Stimulated activated CD8-positive, alpha-beta memory T cell treated with anti-CD3 and anti-CD28 coated beads, Interleukin-7, amount 100 ng/mL, for 4 hours (primary cell): ENCODE measurements at regions not wholly inside any gene's neighbourhood (a gene's known extent, or its start where the extent isn't known, plus 50 kb on each side); places are given as distances from the start of the nearest gene placed in this dataset.
"Not testable (repeated sequence)": the region's sequence is repeated elsewhere in the genome, so short reads cannot be mapped to it uniquely, and the experiment has no call there.

ENCODE experiments used
- DNase-seq, 2 donors: peaks; one replicate each; pipeline ENCODE4 v3.0.0-alpha.2; 2020; ENCODE audit warnings: low read depth in 2 of 2

DNA sequence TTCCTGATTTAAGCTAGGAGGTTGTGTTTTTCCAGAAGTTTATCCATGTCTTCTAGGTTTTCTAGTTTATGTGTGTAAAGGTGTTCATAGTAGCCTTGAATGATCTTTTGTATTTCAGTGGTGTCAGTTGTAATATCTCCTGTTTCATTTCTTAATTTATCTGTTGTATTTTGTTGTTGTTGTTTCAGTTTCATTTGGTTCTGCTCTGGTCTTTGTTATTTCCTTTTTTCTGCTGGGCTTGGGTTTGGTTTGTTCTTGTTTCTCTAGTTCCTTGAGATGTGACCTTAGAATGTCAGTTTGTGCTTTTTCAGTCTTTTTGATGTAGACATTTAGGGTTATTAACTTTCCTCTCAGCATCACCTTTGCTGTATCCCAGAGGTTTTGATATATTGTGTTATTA is 62.8 kb downstream of the SCP2D1 start:
- DNase-seq: not testable (repeated sequence)

DNA sequence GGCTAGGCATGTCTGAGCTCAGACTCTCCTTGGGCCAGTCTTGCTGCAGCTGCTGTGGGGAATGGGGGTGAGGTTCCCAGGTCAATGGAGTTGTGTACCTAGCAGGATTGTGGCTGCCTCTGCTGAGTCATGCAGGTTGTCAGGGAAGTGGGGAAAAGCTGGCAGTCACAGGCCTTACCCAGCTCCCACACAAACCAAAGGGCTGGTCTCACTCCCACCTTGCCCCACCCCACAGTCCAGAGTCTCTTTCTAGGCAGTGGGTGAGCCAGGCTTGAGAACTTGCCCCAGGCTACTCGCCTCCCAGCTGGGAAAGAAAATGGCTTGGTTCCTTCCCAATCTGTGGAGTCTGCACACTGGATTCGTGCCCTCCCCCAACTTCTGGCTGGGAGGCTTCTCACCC is 65.7 kb downstream of the SCP2D1 start:
- no peak for DNase-seq

DNA sequence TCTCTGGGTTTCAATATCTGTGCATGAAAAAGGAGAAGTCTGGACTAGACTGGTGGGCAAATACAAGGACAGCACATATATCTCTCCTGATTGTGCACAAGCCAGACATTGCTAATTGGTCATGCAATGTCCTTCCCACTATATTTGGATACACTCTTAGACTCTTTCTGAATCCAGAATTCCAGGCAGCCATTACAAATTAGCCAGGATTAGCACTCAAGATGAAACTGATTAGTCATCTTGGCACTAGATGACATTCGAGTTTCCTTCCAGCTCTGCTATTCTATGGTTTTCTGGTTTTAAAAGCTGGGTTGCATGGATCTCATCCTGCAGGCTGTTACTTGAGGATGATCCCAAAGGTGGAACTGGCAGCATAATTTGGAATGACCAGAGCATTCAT is 73.2 kb downstream of the SCP2D1 start:
- DNase-seq: no peak

DNA sequence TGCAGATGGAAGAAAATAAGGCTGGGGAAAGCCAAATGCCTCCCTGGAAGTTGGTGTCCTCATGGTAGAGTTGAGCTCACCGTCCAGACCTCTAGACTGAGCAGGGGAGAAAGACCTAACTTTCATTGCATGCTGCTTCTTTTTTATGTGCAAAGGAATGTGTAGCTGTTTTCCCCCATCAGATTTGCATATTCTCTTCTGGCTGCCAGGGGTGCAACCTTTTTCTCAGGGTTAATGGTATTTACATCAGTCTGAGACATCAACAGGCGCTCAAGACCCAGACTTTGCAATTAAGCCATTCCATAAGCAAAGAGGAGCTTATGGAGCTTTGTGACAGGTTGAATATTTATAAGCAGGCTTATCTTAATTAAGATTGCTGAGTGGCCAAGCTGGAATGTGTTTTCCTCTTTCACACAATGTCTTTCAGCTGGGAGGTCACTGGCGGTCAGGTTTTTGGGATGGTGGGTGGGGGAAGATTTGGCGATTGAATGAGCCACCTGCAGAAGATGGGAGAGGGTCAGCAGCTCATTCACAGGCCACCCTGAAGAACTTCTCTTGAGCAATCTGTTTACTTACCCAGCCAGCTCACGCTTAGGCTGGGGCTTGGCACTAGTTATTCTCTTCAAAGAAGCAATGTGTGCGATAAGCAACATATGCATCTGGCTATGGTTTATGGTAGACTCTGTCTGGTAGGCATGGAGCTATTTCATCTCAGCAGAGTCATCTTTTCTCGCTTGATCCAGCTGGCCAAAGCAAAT is 88.6 kb downstream of the SCP2D1 start:
- no peak for DNase-seq

DNA sequence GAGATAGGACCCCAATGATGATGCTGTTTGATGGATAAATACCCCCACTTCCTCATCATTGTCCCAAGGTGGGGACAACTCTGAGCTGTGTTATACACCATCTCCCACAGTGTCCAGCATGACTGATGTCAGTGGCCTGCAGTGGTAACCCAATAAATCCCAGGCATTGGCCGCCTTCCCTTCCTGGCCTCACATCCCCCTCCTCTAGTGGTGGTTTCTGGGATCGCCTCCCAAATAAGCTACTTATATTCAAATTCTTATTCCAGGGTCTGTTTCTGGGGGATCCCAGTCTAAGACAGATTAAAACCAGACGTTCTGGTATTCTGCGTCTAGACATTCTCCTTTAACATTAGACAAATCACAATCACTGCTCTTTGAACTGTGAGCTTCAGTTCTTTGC is 90.6 kb downstream of the SCP2D1 start:
- DNase-seq: no peak

DNA sequence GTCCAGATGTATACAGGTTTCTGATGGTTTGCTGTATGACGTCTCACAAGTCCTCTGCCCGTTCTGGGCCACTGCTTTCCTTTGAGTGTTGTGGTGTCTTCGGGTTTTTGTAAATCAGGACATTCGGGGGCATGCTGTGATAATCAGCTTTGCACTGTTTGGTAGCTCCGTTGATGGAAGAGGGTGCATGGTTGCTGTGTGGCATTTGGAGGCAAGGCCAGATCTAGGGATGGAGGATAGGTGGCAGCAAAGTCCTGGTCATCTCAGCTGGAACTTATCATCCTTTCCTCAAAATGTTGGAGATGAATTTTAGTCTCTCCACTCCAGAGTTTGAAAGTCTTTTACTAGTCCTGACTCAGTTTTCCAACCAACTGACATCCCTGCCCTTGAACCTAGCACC is 91.0 kb downstream of the SCP2D1 start:
- no peak for DNase-seq

DNA sequence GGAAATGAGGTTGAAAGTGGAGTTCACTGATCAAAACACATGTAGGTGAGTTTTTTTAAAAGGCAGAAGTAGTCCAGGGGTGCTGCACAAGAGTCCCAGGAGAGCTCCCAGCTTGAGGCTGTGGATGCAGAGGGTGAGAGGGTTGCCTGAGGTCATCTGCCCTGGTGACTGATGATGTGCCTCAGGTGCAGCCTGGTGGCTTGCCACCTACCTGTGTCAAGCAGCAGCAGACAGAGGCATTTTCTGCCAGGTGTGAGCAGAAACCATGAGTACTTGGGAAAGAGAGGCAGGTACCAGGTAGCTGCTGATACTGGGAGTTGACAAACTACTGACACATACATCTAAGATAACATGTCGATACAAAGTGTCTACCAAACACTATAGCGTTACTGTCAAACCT is 92.5 kb downstream of the SCP2D1 start:
- no peak for DNase-seq

DNA sequence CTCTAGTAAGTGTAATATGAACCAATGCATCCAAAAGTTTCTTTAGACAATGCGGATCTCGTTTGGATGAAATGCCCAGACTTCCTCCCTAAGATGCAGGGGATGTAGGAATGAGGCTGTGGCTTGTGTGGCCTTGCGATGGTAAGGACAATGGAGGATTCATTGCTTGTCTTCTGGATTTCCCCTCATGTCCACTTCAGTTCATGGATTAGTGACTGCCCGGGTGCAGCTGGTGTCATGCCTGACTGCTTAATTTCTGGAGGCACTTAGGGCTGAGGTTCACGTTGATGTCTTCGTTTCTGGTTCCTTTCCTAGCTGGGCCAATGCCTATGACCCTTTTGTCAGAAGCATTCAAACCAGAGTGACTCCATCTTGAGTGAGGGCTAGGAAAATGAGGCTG is 93.8 kb downstream of the SCP2D1 start:
- DNase-seq: no peak

DNA sequence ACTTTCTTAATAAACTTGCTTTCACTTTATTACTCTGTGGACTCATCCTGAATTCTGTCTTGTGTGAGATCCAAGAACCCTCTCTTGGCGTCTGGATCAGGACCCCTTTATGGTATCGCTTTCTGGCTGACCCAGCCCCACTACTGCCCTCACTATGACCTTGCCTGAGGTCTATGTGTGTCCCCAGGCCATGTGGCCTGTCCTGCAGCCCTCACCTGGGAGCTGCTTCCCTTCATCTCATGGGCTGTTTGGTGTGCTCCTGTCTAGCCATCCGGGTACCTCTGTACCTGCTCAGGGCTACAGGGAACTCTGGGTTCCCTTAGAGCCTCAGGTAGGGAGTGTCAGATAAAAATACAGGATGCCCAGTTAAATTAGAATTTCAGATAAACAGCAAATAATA is 94.5 kb downstream of the SCP2D1 start:
- no peak for DNase-seq

DNA sequence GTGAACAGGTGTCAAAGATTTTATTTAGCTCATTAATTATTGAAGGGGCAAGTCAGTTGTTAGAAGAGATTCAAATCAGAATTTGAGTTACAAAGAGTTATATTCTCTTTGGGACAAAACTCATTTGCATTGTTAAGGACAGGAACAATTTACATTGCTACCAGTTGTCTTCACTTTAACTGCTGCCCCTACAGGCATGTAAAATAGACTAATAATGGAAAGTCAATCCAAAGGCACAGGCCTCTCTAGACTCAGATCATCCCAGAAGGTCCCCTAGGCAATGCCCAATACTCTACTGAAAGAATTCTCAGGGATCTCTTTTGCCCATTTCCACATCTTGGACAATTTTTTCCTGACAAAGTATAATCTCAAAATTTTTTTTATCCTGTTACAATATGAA is 95.7 kb downstream of the SCP2D1 start:
- DNase-seq: no peak

DNA sequence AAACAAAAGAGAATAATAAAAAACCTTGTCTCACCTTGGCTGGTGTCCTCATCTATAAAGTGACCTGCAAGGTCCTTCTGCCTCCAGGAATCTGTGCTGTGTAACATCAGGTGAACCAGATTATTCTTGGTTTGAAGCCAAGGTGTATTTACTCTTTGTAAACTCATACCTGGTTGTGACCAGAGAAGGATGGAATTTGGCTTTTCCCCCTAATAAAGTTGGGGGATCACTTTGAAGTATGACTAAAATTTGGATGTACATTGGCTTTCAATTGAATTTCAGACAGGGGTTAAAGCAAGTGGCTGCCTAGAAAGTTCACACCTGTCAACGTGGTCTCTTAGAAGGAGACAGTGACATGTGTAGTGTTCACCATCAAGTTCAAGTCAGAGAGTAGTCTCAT is 100.1 kb downstream of the SCP2D1 start:
- no peak for DNase-seq

DNA sequence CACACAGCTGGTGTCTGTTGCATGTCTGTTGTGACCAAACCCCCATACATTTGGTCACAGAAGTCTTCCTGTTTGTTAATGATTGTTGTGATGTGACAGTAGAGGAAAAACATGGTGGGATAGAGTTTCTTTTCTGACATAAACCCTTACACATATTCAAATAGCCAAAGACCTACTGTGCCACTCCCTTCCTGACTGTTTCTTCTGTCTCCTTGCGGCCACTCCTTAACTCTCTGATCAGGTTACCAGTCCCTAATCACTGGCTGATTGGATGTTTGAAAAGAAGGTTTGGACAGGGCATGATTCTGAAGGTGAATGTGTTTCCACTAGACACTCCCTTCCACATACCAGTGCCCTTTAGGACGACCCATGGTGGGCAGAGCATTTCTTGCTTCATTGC is 101.2 kb downstream of the SCP2D1 start:
- no peak for DNase-seq

DNA sequence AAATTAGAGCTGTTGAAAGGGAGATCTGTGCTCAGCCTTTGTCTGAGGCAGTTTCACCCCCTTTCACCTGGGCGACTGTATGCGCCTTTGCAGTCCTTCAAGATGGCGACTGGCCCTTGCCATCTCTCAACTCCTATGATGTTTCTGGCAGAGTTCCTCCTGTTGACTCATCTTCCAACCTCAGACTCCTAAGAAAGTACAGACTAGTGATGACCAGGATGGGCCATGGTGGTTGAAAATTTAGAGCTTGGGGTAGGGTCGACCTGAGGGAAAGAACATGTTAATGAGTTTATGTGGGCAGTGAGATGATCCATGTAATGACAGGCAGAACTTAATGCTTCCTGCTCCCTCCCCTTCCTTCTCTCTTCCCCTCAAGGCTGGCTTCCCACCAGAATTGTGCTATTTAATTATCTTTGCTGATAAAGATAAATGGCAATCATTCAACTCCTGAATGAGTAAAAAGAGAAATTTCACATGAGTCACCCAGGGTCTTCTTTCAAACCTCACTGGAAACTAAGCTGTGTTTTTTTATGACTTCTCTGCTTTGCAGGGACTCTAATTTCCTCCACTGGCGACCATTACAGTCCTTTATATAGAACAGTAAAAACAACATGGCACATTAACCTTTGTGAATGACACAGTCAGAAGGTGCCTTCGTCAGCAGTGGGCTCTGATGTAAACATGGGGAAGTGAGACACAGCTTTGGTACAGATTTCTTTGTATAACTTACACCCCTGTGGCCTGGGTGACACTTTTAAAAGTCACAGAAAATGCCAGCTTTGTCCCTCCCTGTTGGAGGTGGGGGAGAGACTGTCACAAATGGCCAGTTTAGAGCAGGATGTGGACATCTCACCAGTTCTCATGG is 103.5 kb downstream of the SCP2D1 start:
- no peak for DNase-seq

DNA sequence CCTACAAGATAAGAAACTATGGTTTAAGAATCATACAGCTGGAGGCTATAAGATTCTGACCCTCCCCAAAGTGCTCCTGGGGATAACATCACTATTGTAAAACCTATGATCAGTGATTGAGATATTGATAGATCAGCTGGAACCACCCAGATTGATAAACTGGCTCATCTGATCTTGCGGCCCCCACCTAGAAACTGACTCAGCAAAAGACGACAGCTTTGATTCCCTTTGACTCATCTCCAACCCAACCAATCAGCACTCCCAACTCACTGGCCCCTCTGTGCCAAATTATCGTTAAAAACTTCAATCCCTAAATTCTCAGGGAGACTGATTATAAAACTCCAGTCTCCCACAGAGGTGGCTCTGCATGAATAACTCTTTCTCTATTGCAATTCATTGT is 106.4 kb downstream of the SCP2D1 start:
- no peak for DNase-seq

DNA sequence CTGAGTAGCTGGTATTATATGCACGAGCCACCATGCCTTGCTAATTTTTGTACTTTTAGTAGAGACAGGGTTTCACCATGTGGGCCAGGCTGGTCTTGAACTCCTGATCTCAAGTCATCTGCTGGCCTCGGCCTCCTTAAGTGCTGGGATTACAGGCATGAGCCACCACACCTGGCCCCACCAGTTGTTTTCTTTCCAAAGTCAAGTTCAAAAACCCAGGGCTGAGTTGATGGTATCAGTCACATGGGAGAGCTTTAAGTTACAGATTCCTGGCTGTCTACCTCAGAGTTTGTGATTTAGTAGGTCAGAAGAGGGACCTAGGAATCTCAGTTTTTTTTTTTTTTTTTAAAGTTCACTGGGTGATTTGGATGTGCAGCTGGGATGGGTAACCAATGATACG is 107.7 kb downstream of the SCP2D1 start:
- no peak for DNase-seq

DNA sequence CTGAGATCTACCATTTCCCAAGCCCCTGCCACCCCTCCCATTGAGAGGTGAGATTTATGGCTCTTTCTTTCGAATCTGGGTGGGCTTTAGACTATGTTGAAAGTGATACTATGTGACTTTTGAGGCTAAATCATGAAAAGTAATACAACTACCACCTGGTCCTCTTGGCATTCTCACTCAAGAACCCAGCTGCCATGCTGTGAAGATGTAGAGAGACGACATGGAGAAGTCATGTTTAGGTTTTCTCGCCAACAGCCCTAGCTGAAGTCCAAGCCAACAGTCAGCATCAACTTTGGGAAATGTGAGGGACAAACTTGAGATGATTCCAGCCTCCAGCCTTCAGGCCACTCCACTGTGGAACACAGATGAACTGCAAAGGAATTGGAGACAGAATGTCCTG is 108.7 kb downstream of the SCP2D1 start:
- DNase-seq: no peak

DNA sequence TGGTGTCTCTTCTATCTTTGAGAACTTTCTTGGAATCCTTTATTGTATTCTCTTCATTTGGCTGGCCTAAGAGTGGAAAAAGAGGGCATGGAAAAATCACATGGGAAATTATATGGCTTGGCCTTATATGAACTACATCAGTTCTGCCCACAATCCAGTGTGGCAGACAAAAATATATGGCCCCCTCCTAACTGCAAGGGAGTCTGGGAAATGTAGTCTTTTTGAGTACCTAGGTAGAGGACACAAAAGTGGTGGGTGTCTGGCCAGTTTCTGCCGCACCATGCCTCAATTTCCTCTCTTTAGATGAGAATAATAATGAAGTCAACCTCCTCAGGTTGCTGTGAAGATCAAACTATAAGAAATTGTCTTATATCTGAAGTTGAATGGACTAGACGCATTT is 109.3 kb downstream of the SCP2D1 start:
- DNase-seq: no peak

DNA sequence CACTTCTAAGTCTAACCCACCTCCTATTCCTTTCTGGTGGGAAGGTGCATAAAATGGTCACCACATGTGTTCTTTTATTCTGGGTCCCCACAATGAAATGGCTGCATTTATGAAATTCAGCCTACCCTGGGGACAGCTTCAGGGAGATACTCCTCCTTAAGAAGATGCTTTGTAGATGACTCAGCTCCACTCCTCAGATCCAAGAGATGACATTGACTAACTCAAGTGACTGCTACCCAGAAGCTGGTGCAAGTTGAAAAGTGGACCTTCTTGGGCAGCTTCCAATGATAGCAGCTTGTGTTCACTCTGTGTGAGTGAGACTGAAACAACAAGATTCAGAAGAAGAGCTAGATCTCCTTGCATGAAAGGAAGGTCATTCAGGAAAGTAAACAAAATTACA is 113.4 kb downstream of the SCP2D1 start:
- DNase-seq: no peak

DNA sequence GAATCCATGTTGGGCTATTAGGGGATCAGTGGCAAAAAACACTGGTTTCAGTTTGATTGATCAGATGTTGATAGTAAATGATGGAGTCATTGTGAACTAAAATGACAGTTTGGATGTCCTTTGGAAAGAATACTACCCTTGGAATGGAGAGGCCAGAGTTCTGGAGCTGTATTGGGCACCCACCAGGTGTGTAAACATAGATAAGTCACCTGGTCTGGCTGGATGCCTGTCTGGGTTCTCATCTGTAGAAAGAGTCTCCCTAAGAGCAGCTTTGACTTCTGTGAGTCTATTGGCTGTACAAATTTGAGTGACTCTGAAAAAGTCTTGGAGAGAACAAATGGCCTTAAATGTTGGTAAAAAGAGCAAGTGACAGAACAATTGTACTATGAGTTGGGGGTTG is 115.0 kb downstream of the SCP2D1 start:
- DNase-seq: no peak

DNA sequence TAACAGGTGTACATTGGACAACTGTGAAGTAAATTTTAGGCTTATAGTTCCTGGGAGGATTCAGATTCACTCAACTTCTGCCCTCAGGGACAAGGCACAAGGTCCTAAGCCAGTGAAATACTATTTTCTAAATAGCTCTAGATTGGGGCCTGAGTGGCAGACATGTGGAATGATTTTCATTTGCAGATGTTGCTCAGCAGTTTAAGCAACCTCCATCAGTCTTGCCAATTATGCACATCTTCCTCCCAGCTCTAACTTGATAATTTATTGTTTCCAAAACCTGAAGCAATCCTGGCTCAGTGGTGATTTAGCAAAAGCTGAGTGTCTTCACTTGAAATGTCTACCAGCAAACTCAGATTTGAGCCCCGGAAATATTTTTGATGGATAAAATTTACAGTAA is 116.2 kb downstream of the SCP2D1 start:
- no peak for DNase-seq

DNA sequence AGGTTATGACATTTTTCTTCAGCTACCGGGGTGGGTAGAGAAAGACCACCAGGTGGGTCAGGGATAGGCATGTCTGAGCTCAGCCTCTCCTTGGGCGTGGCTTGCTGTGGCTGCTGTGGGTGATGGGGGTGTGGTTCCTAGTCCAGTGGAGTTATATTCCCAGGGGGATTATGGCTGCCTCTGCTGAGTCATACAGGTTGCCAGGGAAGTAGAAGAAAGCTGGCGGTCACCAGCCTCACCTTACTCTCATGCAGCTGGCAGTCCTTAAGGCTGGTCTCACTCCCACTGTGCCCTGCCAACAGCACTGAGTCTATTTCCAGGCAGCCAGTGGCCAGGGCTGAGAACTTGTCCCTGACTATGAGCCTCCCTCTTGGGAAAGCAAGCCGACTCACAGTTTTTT is 130.0 kb downstream of the SCP2D1 start:
- no peak for DNase-seq

DNA sequence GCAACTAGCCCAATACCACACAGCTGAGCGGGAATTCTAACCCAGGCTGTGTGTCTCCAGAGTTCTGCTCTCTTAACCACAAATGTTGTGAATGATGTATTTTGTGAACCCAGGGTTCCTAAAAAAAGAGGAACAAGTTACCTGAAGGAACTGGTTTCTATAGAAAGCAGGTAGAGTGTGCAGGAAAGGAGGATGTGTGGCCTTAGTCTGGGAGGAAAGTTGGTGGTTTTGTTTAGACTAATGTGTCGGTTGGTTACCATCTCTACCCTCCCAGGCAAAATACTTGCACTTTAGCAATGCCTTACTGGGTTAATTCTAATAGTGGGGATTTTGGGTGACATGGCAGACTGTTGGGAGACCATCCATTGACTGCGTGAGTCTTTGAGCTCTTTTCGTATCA is 143.3 kb downstream of the SCP2D1 start:
- DNase-seq: no peak

DNA sequence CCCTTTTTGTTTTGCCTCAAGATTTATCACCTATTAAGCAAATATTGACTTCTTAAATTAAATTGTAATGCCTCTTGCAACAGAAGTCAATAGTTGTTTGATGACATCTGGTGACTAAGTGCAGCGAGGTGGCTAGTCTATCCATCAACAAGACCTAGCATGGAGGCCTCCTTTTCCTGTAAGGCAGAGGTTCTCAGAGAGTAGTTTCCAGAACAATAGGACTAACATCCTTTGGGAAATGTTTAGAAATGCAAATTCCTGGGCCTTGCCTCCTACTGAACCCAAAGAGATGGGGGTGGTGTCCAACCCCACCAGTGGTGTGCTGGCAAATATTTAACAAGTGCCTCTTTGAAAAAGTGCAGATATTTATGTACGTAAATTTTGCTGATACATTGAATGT is 143.7 kb downstream of the SCP2D1 start:
- DNase-seq: no peak
